NCI-H2171 treated with DMSO at 0.1 percent for 48 hours (cell line): ENCODE measurements at regions not wholly inside any gene's neighbourhood (a gene's known extent, or its start where the extent isn't known, plus 50 kb on each side); places are given as distances from the start of the nearest gene placed in this dataset.
"Not testable (repeated sequence)": the region's sequence is repeated elsewhere in the genome, so short reads cannot be mapped to it uniquely, and the experiment has no call there.

Experiments
- DNase-seq: peaks from one replicate; lab custom pipeline; 2025; lab: John Stamatoyannopoulos, UW

GRCh38 chr5:12657914-12658474, 753.7 kb upstream of the CTNND2 start:
- DNase-seq: not testable (repeated sequence)

- no peak for DNase-seq
These were observed 751.4 kb upstream of the CTNND2 start for GRCh38 chr5:12655675-12656074.

- DNase-seq: no peak
These were observed 748.0 kb upstream of the CTNND2 start for GRCh38 chr5:12652201-12652600.

GRCh38 chr5:12648558-12648957, 744.3 kb upstream of the CTNND2 start:
- no peak for DNase-seq

GRCh38 chr5:12647613-12648012, 743.4 kb upstream of the CTNND2 start:
- no peak for DNase-seq

GRCh38 chr5:12645582-12645981, 741.3 kb upstream of the CTNND2 start:
- DNase-seq: no peak

GRCh38 chr5:12636209-12636608, 732.0 kb upstream of the CTNND2 start:
- no peak for DNase-seq

- DNase-seq: no peak
These were observed 722.3 kb upstream of the CTNND2 start for GRCh38 chr5:12626556-12626955.

GRCh38 chr5:12625667-12626263, 721.5 kb upstream of the CTNND2 start:
- DNase-seq: no peak

- no peak for DNase-seq
These were observed 720.7 kb upstream of the CTNND2 start for GRCh38 chr5:12624776-12625560.

- DNase-seq: no peak
These were observed 719.2 kb upstream of the CTNND2 start for GRCh38 chr5:12623408-12623807.

GRCh38 chr5:12616093-12616492, 711.8 kb upstream of the CTNND2 start:
- no peak for DNase-seq

GRCh38 chr5:12615141-12615820, 711.0 kb upstream of the CTNND2 start:
- no peak for DNase-seq

- DNase-seq: no peak
These were observed 710.4 kb upstream of the CTNND2 start for GRCh38 chr5:12614608-12615007.

- DNase-seq: no peak
These were observed 706.9 kb upstream of the CTNND2 start for GRCh38 chr5:12611132-12611531.

- not testable (repeated sequence) for DNase-seq
These were observed 703.6 kb upstream of the CTNND2 start for GRCh38 chr5:12607817-12608216.

- no peak for DNase-seq
These were observed 688.0 kb upstream of the CTNND2 start for GRCh38 chr5:12592228-12592627.

GRCh38 chr5:12586406-12586805, 682.2 kb upstream of the CTNND2 start:
- DNase-seq: no peak

- not testable (repeated sequence) for DNase-seq
These were observed 674.6 kb upstream of the CTNND2 start for GRCh38 chr5:12578803-12579202.

- not testable (repeated sequence) for DNase-seq
These were observed 672.7 kb upstream of the CTNND2 start for GRCh38 chr5:12576953-12577352.

- DNase-seq: not testable (repeated sequence)
These were observed 670.2 kb upstream of the CTNND2 start for GRCh38 chr5:12574298-12575093.

GRCh38 chr5:12573916-12574297, 669.7 kb upstream of the CTNND2 start:
- not testable (repeated sequence) for DNase-seq
